ENCODE measurements at regions not wholly inside any gene's neighbourhood (a gene's known extent, or its start where the extent isn't known, plus 50 kb on each side); places are given as distances from the start of the nearest gene placed in this dataset.
A peak's percentile ranks its signal among the peaks of the same experiment; 100 is the strongest.
"Not testable (repeated sequence)": the region's sequence is repeated elsewhere in the genome, so short reads cannot be mapped to it uniquely, and the experiment has no call there.

DNA sequence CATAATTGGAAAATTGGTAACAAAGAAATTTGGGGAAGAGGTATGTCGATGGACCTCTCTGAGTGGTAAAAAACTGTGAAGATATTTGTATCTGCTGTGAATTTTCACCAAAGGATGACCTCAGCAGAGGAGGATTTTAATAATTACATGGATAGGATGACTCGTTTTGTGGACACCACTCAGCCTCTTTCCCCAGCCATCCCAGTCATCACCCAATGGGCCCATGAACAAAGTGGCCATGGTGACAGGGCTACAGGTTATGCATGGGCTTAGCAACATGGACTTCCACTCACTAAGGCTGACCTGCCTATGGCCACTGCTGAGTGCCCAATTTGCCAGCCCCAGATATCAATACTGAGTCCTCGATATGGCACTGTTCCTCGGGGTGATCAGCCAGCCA lies 577.5 kb upstream of the FBXO33 start:
- FAIRE-seq (no peak), DNase-seq (no peak)
- 78 to 88% (median 83%) methylated on average over 4 of the region's 4 CpGs for WGBS, 3 donors

DNA sequence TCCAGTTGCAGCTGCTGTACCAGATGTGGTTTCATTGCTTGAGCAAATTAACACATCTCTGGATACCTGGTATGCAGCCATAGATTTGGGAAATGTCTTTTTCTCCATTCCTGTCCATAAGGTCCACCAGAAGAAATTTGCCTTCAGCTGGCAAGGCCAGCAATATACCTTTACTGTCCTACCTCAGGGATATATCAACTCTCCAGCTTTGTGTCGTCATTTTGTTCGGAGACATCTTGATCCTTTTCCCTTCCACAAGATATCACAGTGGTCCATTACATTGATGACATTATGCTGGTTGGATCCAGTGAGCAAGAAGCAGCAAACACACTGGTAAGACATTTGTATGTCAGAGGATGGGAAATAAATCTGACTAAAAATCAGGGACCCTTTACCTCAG lies 576.1 kb upstream of the FBXO33 start:
- not testable (repeated sequence) for H3K4me3 ChIP-seq (ENCODE audit: low read depth in 1 of 3, low read length in 3 of 3); H3K27me3 ChIP-seq (ENCODE audit: control insufficient read depth in 3 of 3, insufficient read depth in 3 of 3, low read length in 3 of 3); H3K27ac ChIP-seq (ENCODE audit: low read depth in 1 of 3, low read length in 2 of 3); H3K36me3 ChIP-seq (ENCODE audit: control insufficient read depth in 3 of 3, insufficient read depth in 2 of 3, low read depth in 1 of 3, low read length in 3 of 3); H3K9me3 ChIP-seq (ENCODE audit: control insufficient read depth in 2 of 2, insufficient read depth in 1 of 2, low read depth in 1 of 2, low read length in 1 of 2); H3K4me1 ChIP-seq (ENCODE audit: control insufficient read depth in 3 of 3, insufficient read depth in 2 of 3, low read depth in 1 of 3, low read length in 2 of 3); DNase-seq; FAIRE-seq
- 87 to 89% (median 88%) methylated on average over 2 of the region's 2 CpGs for WGBS, 3 donors

More for the DNA sequence above, 577.5 kb upstream of the FBXO33 start:
- Histone ChIP-seq H3K27ac (ENCODE audit: low read depth in 1 of 3, low read length in 2 of 3) (no peak overlapping the region), H3K4me3 (ENCODE audit: low read depth in 1 of 3, low read length in 3 of 3) (no peak overlapping the region), H3K27me3 (ENCODE audit: control insufficient read depth in 3 of 3, insufficient read depth in 3 of 3, low read length in 3 of 3) (no peaks in the 10 kb centered on the region), H3K4me1 (ENCODE audit: control insufficient read depth in 3 of 3, insufficient read depth in 2 of 3, low read depth in 1 of 3, low read length in 2 of 3) (no peaks in the 10 kb centered on the region), H3K36me3 (ENCODE audit: control insufficient read depth in 3 of 3, insufficient read depth in 2 of 3, low read depth in 1 of 3, low read length in 3 of 3) (no peaks in the 10 kb centered on the region), H3K9me3 (ENCODE audit: control insufficient read depth in 2 of 2, insufficient read depth in 1 of 2, low read depth in 1 of 2, low read length in 1 of 2) (no peaks in the 10 kb centered on the region)

DNA sequence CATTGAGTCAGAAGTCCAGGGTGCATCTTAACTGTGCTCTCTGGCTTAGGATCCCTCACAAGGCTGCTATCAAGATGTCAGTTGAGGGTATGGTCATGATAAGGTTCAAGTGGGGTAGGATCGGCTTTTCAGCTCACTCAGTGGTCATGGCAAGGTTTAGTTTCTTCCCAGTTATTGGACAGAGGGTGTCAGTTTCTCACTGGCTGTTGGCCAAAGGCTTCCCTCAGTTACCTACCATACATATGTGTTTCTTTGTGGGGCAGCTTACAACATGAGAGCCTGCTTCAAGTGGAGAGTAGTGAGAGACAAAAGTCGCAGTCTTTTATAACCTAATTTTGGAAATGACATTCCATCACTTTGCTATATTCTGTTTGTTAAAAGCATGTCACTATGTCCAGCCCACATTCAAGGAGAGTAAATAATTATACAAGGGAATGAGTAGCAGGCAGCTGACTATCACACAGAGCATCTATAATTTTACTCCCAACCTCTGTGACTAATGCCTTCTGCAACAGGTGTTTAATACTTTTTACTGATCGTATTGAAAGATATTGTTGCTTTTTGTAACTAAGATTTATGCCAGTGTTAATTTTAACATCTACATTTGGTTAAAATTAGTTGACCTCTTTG lies 572.8 kb upstream of the FBXO33 start:
- Histone ChIP-seq H3K9me3 (ENCODE audit: control insufficient read depth in 2 of 2, insufficient read depth in 1 of 2, low read depth in 1 of 2, low read length in 1 of 2) (no peaks in the 10 kb centered on the region), H3K27ac (ENCODE audit: low read depth in 1 of 3, low read length in 2 of 3) (no peak overlapping the region), H3K4me1 (ENCODE audit: control insufficient read depth in 3 of 3, insufficient read depth in 2 of 3, low read depth in 1 of 3, low read length in 2 of 3) (no peaks in the 10 kb centered on the region), H3K36me3 (ENCODE audit: control insufficient read depth in 3 of 3, insufficient read depth in 2 of 3, low read depth in 1 of 3, low read length in 3 of 3) (no peaks in the 10 kb centered on the region), H3K27me3 (ENCODE audit: control insufficient read depth in 3 of 3, insufficient read depth in 3 of 3, low read length in 3 of 3) (no peaks in the 10 kb centered on the region), H3K4me3 (ENCODE audit: low read depth in 1 of 3, low read length in 3 of 3) (no peak overlapping the region)
- 69 to 75% (median 73%) methylated on average over 3 of the region's 3 CpGs for WGBS, 3 donors
- FAIRE-seq (no peak), DNase-seq (no peak)

DNA sequence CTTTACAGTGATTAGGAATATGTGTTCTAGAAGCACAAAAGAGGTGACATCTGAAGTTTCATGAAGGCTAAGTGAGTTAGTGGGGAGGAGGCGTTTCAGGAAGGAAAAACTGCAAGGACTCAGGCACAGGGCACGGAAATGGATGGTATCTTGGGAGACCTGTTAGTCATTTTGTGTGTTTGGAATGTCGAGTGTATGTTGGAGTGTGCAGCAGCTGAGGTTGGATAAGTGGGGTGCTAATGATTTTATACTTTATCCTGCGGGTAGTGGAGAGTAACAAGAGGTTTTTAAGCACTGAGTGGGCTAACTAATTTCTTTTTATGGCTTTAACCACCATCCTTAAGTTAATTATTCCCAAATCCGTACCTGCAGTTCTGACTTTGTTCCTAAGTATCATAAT lies 571.5 kb upstream of the FBXO33 start:
- no peaks in the 10 kb centered on the region for H3K36me3 ChIP-seq (ENCODE audit: control insufficient read depth in 3 of 3, insufficient read depth in 2 of 3, low read depth in 1 of 3, low read length in 3 of 3)
- 28 to 43% (median 34%) methylated on average over 5 of the region's 5 CpGs for WGBS, 3 donors
- no peak for DNase-seq
- FAIRE-seq = no peak
- H3K27ac ChIP-seq (ENCODE audit: low read depth in 1 of 3, low read length in 2 of 3) = no peak overlapping the region
- no peak overlapping the region for H3K4me3 ChIP-seq (ENCODE audit: low read depth in 1 of 3, low read length in 3 of 3)
- H3K27me3 ChIP-seq (ENCODE audit: control insufficient read depth in 3 of 3, insufficient read depth in 3 of 3, low read length in 3 of 3) = no peaks in the 10 kb centered on the region
- H3K9me3 ChIP-seq (ENCODE audit: control insufficient read depth in 2 of 2, insufficient read depth in 1 of 2, low read depth in 1 of 2, low read length in 1 of 2) = no peaks in the 10 kb centered on the region
- H3K4me1 ChIP-seq (ENCODE audit: control insufficient read depth in 3 of 3, insufficient read depth in 2 of 3, low read depth in 1 of 3, low read length in 2 of 3) = no peaks in the 10 kb centered on the region

DNA sequence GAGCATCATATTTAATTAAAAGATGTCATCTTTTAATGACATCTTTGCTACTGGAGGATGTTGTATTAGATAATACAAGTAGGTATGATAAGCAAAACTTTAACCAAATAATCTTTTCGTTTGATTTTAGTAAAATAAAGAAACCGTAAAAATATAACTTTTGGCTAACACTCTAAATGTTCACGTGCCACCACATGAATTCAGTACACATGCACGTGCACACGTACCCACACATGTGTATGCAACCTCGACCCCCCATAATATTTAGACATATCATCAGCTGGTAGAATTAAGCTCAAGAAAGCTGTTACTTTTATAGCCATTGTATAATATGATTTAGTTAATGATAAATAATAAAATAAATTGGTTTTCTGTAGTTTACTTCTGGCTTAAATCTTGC lies 566.6 kb upstream of the FBXO33 start:
- FAIRE-seq = no peak
- no peaks in the 10 kb centered on the region for H3K9me3 ChIP-seq (ENCODE audit: control insufficient read depth in 2 of 2, insufficient read depth in 1 of 2, low read depth in 1 of 2, low read length in 1 of 2)
- no peaks in the 10 kb centered on the region for H3K27me3 ChIP-seq (ENCODE audit: control insufficient read depth in 3 of 3, insufficient read depth in 3 of 3, low read length in 3 of 3)
- H3K27ac ChIP-seq (ENCODE audit: low read depth in 1 of 3, low read length in 2 of 3) = no peak overlapping the region
- H3K4me1 ChIP-seq (ENCODE audit: control insufficient read depth in 3 of 3, insufficient read depth in 2 of 3, low read depth in 1 of 3, low read length in 2 of 3) = no peaks in the 10 kb centered on the region
- no peak for DNase-seq
- H3K36me3 ChIP-seq (ENCODE audit: control insufficient read depth in 3 of 3, insufficient read depth in 2 of 3, low read depth in 1 of 3, low read length in 3 of 3) = no peaks in the 10 kb centered on the region
- no peak overlapping the region for H3K4me3 ChIP-seq (ENCODE audit: low read depth in 1 of 3, low read length in 3 of 3)
- 76 to 85% (median 82%) methylated on average over 6 of the region's 6 CpGs for WGBS, 3 donors

DNA sequence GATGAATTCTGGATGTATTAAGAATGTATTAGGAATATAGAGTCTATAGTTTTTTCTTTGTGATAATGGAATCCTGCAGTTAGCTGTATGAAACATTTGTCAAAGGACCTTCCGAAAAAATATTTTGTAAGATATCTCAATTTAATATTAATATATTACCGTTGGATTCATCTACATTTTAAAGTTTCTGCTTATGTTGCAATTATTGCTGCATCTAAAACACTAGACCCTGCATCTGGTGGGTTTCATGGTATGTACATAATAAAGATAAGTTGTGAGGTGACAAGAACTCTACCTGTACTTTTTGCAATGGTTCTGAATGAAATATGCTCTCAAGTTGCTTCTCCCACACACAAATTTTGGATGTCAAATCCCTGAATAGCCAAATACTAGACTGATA lies 565.9 kb upstream of the FBXO33 start:
- H3K27me3 ChIP-seq (ENCODE audit: control insufficient read depth in 3 of 3, insufficient read depth in 3 of 3, low read length in 3 of 3) = no peaks in the 10 kb centered on the region
- no peaks in the 10 kb centered on the region for H3K9me3 ChIP-seq (ENCODE audit: control insufficient read depth in 2 of 2, insufficient read depth in 1 of 2, low read depth in 1 of 2, low read length in 1 of 2)
- no peak overlapping the region for H3K4me3 ChIP-seq (ENCODE audit: low read depth in 1 of 3, low read length in 3 of 3)
- 85 to 91% (median 86%) methylated on average over 2 of the region's 2 CpGs for WGBS, 3 donors
- no peak for FAIRE-seq
- no peaks in the 10 kb centered on the region for H3K4me1 ChIP-seq (ENCODE audit: control insufficient read depth in 3 of 3, insufficient read depth in 2 of 3, low read depth in 1 of 3, low read length in 2 of 3)
- H3K36me3 ChIP-seq (ENCODE audit: control insufficient read depth in 3 of 3, insufficient read depth in 2 of 3, low read depth in 1 of 3, low read length in 3 of 3) = no peaks in the 10 kb centered on the region
- no peak for DNase-seq
- H3K27ac ChIP-seq (ENCODE audit: low read depth in 1 of 3, low read length in 2 of 3) = no peak overlapping the region

DNA sequence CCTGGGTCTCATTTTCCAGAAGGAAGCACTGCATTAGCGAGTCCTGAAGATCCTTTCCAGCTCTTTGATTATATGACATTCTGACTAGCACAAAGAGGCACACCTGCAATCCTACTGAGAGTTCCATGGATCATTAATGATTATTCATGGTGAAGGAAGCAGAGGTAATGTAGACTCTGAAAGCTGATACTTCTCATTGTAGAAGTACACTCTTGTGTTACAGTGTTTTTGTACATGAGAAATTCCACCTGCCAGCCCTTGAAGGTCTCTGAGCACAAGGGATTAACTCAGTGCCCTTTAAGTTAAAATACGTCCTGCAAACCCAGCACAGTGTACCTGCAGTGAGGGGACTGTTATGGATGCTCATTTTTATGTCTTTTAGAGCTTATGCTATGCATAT lies 558.8 kb upstream of the FBXO33 start:
- H3K27ac ChIP-seq (ENCODE audit: low read depth in 1 of 3, low read length in 2 of 3) = no peak overlapping the region
- 50 to 71% (median 63%) methylated on average over 2 of the region's 2 CpGs for WGBS, 3 donors
- no peaks in the 10 kb centered on the region for H3K36me3 ChIP-seq (ENCODE audit: control insufficient read depth in 3 of 3, insufficient read depth in 2 of 3, low read depth in 1 of 3, low read length in 3 of 3)
- no peak overlapping the region for H3K4me3 ChIP-seq (ENCODE audit: low read depth in 1 of 3, low read length in 3 of 3)
- DNase-seq (no peak), FAIRE-seq (no peak)
- no peaks in the 10 kb centered on the region for H3K27me3 ChIP-seq (ENCODE audit: control insufficient read depth in 3 of 3, insufficient read depth in 3 of 3, low read length in 3 of 3)
- H3K9me3 ChIP-seq (ENCODE audit: control insufficient read depth in 2 of 2, insufficient read depth in 1 of 2, low read depth in 1 of 2, low read length in 1 of 2) = no peaks in the 10 kb centered on the region
- no peaks in the 10 kb centered on the region for H3K4me1 ChIP-seq (ENCODE audit: control insufficient read depth in 3 of 3, insufficient read depth in 2 of 3, low read depth in 1 of 3, low read length in 2 of 3)

DNA sequence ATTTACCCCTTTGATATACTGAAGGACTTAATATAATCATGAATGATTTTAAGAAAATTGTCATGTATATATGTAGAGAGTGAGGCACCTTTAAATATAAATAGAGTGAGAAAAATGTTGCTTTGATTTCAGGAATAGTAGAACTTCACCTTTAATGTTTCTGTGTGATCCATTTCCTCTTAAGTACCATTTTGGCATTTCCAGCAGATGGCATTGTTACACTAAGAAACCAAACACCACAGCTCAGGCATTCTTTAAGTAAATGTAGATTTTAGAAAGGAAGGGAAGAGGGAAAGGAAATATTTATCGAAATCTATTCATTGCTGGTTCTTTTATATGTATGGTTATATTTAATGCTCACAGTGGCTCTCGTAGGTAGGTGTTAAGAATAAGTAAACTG lies 556.7 kb upstream of the FBXO33 start:
- 1 to 20% (median 7%) methylated on average over 2 of the region's 2 CpGs for WGBS, 3 donors
- peak; percentile 62 for FAIRE-seq

DNA sequence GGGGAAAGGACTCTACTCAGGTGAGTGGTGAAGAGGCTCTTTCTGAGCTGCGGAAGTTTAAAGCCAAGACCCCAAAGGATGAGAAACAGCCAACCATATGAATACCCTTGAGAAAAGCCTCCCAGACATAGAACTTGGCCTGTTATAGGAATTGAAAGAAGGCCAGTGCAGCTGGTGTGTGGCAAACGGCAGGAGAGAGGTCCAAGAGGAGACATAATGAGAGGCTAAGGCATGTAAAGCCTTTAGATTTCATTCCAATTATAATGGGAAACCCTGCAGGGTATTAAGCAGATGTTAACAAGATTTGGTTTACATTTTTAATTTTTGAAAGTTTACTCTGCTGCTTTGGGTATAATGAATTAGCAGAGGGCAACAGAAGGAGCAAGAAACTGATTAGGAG lies 552.1 kb upstream of the FBXO33 start:
- no peaks in the 10 kb centered on the region for H3K4me1 ChIP-seq (ENCODE audit: control insufficient read depth in 3 of 3, insufficient read depth in 2 of 3, low read depth in 1 of 3, low read length in 2 of 3)
- DNase-seq (no peak), FAIRE-seq (no peak)
- no peak overlapping the region for H3K4me3 ChIP-seq (ENCODE audit: low read depth in 1 of 3, low read length in 3 of 3)
- H3K9me3 ChIP-seq (ENCODE audit: control insufficient read depth in 2 of 2, insufficient read depth in 1 of 2, low read depth in 1 of 2, low read length in 1 of 2) = no peaks in the 10 kb centered on the region
- WGBS, 3 donors = 45 to 53% (median 52%) methylated on average over 2 of the region's 2 CpGs
- H3K27me3 ChIP-seq (ENCODE audit: control insufficient read depth in 3 of 3, insufficient read depth in 3 of 3, low read length in 3 of 3) = no peaks in the 10 kb centered on the region
- H3K36me3 ChIP-seq (ENCODE audit: control insufficient read depth in 3 of 3, insufficient read depth in 2 of 3, low read depth in 1 of 3, low read length in 3 of 3) = no peaks in the 10 kb centered on the region
- H3K27ac ChIP-seq (ENCODE audit: low read depth in 1 of 3, low read length in 2 of 3) = no peak overlapping the region

More for the DNA sequence above, 556.7 kb upstream of the FBXO33 start:
- H3K4me1 ChIP-seq (ENCODE audit: control insufficient read depth in 3 of 3, insufficient read depth in 2 of 3, low read depth in 1 of 3, low read length in 2 of 3) = no peaks in the 10 kb centered on the region
- no peaks in the 10 kb centered on the region for H3K27me3 ChIP-seq (ENCODE audit: control insufficient read depth in 3 of 3, insufficient read depth in 3 of 3, low read length in 3 of 3)
- H3K27ac ChIP-seq (ENCODE audit: low read depth in 1 of 3, low read length in 2 of 3) = no peak overlapping the region
- H3K9me3 ChIP-seq (ENCODE audit: control insufficient read depth in 2 of 2, insufficient read depth in 1 of 2, low read depth in 1 of 2, low read length in 1 of 2) = no peaks in the 10 kb centered on the region
- H3K4me3 ChIP-seq (ENCODE audit: low read depth in 1 of 3, low read length in 3 of 3) = no peak overlapping the region
- H3K36me3 ChIP-seq (ENCODE audit: control insufficient read depth in 3 of 3, insufficient read depth in 2 of 3, low read depth in 1 of 3, low read length in 3 of 3) = no peaks in the 10 kb centered on the region
- peak; percentile 45 to 59 for DNase-seq
